Pancreas (tissue), 10 donors: ENCODE measurements at regions not wholly inside any gene's neighbourhood (a gene's known extent, or its start where the extent isn't known, plus 50 kb on each side); places are given as distances from the start of the nearest gene placed in this dataset.

ENCODE experiments used
- ATAC-seq, 4 donors: fragments of 200-7000 bp; cut with Tn5 transposase; one replicate each; pipeline versions ENCODE4 v1.8.0 to v1.9.1; 2020; ENCODE audit warnings: mild to moderate bottlenecking in 4 of 4, moderate library complexity in 4 of 4
- DNase-seq, 6 donors: peaks; one replicate each; pipeline ENCODE4 v3.0.0-alpha.2; 2020
- FAIRE-seq: peaks from 2 replicates; lab custom pipeline; 2012; peaks lifted over from hg19 to GRCh38; lab: Jason Lieb, UNC
- H3K27ac ChIP-seq, 4 donors: fragments of 200-600 bp; sonication (generic); 1 replicate in 3 of 4; 2 replicates in 1 of 4; pipeline versions ENCODE4 v1.5.0 to v1.8.0; 2020
- H3K27me3 ChIP-seq, 4 donors: fragments of 200-600 bp; one replicate each; pipeline ENCODE4 v1.8.0; 2021
- H3K36me3 ChIP-seq, 3 donors: fragments of 200-600 bp; sonication (generic) in 1 of 3; one replicate each; pipeline versions ENCODE4 v1.5.0 to v1.8.0; 2020 to 2021
- H3K4me1 ChIP-seq, 3 donors: fragments of 200-600 bp; one replicate each; pipeline ENCODE4 v1.8.0; 2021
- H3K4me3 ChIP-seq, 4 donors: fragments of 200-600 bp; sonication (generic) in 2 of 4; one replicate each; pipeline versions ENCODE4 v1.5.0 to v1.8.0; 2020 to 2021
- H3K9me3 ChIP-seq, 4 donors: fragments of 200-600 bp; one replicate each; pipeline ENCODE4 v1.8.0; 2021
- WGBS, 2 donors: extraction: QIAGEN DNeasy Blood & Tissue Kit; methylation state at CpG; one replicate each; pipeline ENCODE4 v1.1.7; 2013; 5-methylcytosine and 5-hydroxymethylcytosine counted together
- intact Hi-C, 3 donors: fragments of 100-400 bp; cut with DNase I; formaldehyde crosslinking; loops; one replicate each; pipeline versions ENCODE4 v1.11.1 to v1.14.2; 2022
- TF ChIP-seq, protein P1 (sequence below), 4 donors: fragments of 200-600 bp; sonication (generic) in 3 of 4; IDR thresholded peaks; one replicate each; pipeline versions ENCODE4 v1.5.0 to v1.8.0; 2021; ENCODE audit warnings: antibody characterized with exemption in 4 of 4
- donor health status: healthy with polysubstance abuse.
- donor health status: DM: no; HTN: no; CAD: no; lungs with moderate emphysema.
- donor health status: DM: no; HTN: no; CAD: no.
- donor health status: control.
- donor health status: control.
- donor health status: Bipolar disorder and iron deficiency.
- donor health status: DM: yes; HTN: yes; CAD: no.
- donor health status: DM: no; HTN: no; CAD: no.
- donor health status: DM: no; HTN: no; CAD: no.
- donor health status: DM: yes; HTN: yes; CAD: no.

DNA sequence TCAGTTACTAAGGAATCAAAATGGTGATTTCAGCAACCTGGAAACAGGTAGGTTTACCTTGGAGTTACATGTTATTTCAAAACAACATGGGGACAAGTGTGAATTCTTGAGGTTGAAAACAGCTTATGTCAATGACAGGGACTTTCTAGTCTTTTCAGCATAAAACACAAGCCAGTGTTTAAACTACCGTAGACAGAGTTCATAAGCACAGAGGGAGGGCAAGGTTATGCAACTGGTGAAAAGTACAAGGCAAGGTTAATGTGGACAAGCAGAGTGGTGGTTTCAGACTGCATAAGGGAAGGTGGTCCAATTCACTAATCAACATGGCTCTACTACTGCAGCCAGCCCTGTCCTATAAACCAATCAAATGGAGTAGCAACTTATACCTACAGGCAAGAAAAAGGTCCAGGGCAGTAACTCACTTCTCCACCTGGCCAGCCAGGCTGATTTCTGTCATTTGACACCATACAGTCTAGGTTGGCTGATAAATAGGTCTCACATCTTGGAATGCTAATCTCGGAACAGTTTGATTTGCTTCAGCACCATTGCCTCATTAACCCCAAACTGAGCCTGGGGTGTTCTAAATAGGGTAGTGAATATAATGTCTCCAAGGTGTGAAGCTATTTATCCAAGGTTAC is 250.3 kb upstream of the PROX1 start:
- TF ChIP-seq, protein P1, sequence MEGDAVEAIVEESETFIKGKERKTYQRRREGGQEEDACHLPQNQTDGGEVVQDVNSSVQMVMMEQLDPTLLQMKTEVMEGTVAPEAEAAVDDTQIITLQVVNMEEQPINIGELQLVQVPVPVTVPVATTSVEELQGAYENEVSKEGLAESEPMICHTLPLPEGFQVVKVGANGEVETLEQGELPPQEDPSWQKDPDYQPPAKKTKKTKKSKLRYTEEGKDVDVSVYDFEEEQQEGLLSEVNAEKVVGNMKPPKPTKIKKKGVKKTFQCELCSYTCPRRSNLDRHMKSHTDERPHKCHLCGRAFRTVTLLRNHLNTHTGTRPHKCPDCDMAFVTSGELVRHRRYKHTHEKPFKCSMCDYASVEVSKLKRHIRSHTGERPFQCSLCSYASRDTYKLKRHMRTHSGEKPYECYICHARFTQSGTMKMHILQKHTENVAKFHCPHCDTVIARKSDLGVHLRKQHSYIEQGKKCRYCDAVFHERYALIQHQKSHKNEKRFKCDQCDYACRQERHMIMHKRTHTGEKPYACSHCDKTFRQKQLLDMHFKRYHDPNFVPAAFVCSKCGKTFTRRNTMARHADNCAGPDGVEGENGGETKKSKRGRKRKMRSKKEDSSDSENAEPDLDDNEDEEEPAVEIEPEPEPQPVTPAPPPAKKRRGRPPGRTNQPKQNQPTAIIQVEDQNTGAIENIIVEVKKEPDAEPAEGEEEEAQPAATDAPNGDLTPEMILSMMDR (IDR thresholded peaks at IDR 0.05): no peak
- no peaks in the 10 kb centered on the region for H3K9me3 ChIP-seq
- FAIRE-seq (no peak), ATAC-seq (peak in 3 of 4 donors; percentile 14 to 65 (median 54)), DNase-seq (no peak)
- intact Hi-C loops: no loop called here
- no peaks in the 10 kb centered on the region for H3K27me3 ChIP-seq
- H3K36me3 ChIP-seq: no peaks in the 10 kb centered on the region
- 22 to 26% methylated on average over 2 of the region's 2 CpGs for WGBS, 2 donors
- H3K27ac ChIP-seq: no peak overlapping the region
- no peak overlapping the region for H3K4me3 ChIP-seq
- peaks cover 6 to 14% (median 10%) of the 10 kb centered on the region in 3 donors for H3K4me1 ChIP-seq

DNA sequence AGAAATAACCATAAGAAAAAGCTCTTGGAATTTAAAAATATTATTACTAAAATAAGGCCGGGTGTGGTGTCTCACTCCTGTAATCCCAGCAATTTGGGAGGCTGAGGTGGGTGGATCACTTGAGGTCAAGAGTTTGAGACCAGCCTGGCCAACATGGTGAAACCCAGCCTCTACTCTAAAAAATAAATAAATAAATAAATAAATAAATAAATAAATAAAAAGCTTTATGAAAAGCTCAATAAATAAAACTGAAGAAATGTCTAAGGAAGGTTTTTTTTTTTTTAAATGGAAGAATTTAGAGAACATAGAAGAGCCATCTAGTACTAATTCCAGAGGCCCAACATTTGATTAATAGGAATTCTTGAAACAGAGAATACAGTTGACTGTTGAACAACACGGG is 249.1 kb upstream of the PROX1 start:
- 85 to 87% methylated on average over 2 of the region's 2 CpGs for WGBS, 2 donors
- Histone ChIP-seq H3K36me3 (no peaks in the 10 kb centered on the region), H3K27me3 (no peaks in the 10 kb centered on the region), H3K4me1 (peaks cover 6 to 8% (median 8%) of the 10 kb centered on the region in 3 donors), H3K27ac (no peak overlapping the region), H3K4me3 (no peak overlapping the region), H3K9me3 (no peaks in the 10 kb centered on the region)
- FAIRE-seq (no peak), ATAC-seq (no peak), DNase-seq (no peak)
- TF ChIP-seq, protein P1 (IDR thresholded peaks at IDR 0.05): no peak
- intact Hi-C loops: no loop called here

DNA sequence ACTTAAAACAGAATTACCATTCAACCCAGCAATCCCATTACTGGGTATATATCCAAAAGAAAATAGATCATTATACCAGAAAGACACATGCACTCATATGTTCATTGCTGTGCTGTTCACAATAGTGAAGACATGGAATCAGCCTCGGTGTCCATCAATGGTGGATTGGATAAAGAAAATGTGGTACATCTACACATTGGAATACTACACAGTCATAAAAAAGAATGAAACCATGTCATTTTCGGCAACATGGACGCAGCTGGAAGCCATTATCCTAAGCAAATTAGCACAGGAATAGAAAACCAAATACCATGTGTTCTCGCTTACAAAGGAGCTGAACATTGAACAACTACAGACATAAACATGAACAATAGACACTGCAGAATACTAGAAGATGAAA is 244.8 kb upstream of the PROX1 start:
- intact Hi-C loops: no loop called here
- Histone ChIP-seq H3K36me3 (no peaks in the 10 kb centered on the region), H3K27me3 (no peaks in the 10 kb centered on the region), H3K9me3 (no peaks in the 10 kb centered on the region), H3K27ac (no peak overlapping the region), H3K4me1 (no peaks in the 10 kb centered on the region), H3K4me3 (no peak overlapping the region)
- 70 to 82% methylated on average over 4 of the region's 4 CpGs for WGBS, 2 donors
- TF ChIP-seq, protein P1 (IDR thresholded peaks at IDR 0.05): no peak
- ATAC-seq (no peak), DNase-seq (no peak), FAIRE-seq (no peak)

DNA sequence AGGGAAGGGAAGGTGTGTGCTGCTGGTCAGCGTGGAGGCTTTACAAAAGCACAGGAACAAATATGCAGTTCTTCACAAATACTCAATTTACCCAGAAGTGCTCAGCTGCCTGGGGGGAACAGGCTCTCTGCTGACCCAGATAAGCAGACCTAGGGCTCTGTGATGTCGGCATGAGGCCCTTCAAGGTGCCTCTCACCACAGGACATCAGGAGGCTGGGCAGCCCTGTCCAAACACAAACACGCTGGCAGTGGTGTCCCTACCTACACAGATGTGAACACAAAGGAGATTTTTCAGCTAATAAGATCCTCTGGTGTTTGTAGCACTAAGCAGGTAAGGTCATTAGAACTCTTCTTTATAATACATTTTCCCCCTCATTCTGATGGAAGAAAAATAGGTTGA is 243.0 kb upstream of the PROX1 start:
- DNase-seq (no peak), ATAC-seq (no peak), FAIRE-seq (no peak)
- 86 to 94% methylated on average over 3 of the region's 3 CpGs for WGBS, 2 donors
- Histone ChIP-seq H3K9me3 (no peaks in the 10 kb centered on the region), H3K4me3 (no peak overlapping the region), H3K27ac (no peak overlapping the region), H3K27me3 (no peaks in the 10 kb centered on the region), H3K4me1 (peaks cover 0 to under 1% (median 0%) of the 10 kb centered on the region in 3 donors), H3K36me3 (no peaks in the 10 kb centered on the region)
- TF ChIP-seq, protein P1 (IDR thresholded peaks at IDR 0.05): no peak
- intact Hi-C loops: no loop called here

DNA sequence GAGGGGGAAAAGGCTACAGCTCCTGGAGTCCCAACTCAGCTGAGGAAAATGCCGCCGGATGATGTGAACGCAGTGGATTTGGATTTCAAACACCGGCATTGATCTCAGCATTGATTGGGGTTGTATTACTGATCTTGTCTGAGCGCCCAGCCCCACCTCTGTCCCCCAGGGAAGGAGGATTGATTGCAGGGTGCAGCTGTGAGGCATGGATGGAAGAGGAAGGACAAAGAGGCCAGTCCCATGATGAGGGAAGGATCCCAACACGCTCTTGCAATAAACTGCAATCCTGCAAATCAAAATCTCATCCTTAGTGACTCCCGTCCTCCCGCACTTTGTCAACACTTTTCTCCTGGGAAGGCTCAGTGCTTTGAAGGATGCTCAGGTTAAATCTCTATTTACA is 242.3 kb upstream of the PROX1 start:
- Histone ChIP-seq H3K9me3 (no peaks in the 10 kb centered on the region), H3K4me3 (no peak overlapping the region), H3K4me1 (peaks cover 0 to 7% (median 0%) of the 10 kb centered on the region in 3 donors), H3K27me3 (no peaks in the 10 kb centered on the region), H3K27ac (no peak overlapping the region), H3K36me3 (no peaks in the 10 kb centered on the region)
- DNase-seq: no peak
- intact Hi-C loops: no loop called here
- ATAC-seq: no peak
- 89 to 92% methylated on average over 8 of the region's 8 CpGs for WGBS, 2 donors
- no peak for FAIRE-seq
- TF ChIP-seq, protein P1 (IDR thresholded peaks at IDR 0.05): no peak
